GM20000 (cell line): ENCODE measurements at regions not wholly inside any gene's neighbourhood (a gene's known extent, or its start where the extent isn't known, plus 50 kb on each side); places are given as distances from the start of the nearest gene placed in this dataset.

Experiments
- DNase-seq: peaks from one replicate; pipeline ENCODE4 v3.0.0; 2012; ENCODE audit warnings: low spot score
- CTCF ChIP-seq: IDR thresholded peaks from 2 replicates; pipeline ENCODE4 v1.5.1; 2012; ENCODE audit warnings: mild to moderate bottlenecking, control low read depth; ENCODE audit errors: extremely low read depth, missing control alignments

GRCh38 chr15:69664572-69665571 is 212.3 kb downstream of the RPLP1 start:
- no peak for TF ChIP-seq CTCF
- no peak for DNase-seq

- TF ChIP-seq CTCF: no peak
- no peak for DNase-seq
Observed at GRCh38 chr15:69665641-69666111, 213.1 kb downstream of the RPLP1 start.

GRCh38 chr15:69666441-69666882 is 213.8 kb downstream of the RPLP1 start:
- peak; percentile 70 for DNase-seq
- TF ChIP-seq CTCF: no peak

- TF ChIP-seq CTCF: no peak
- peak; percentile 61 for DNase-seq
Observed at GRCh38 chr15:69666921-69667811, 214.5 kb downstream of the RPLP1 start.

GRCh38 chr15:69668039-69668705 is 215.6 kb downstream of the RPLP1 start:
- no peak for TF ChIP-seq CTCF
- no peak for DNase-seq

- peak; percentile 51 for DNase-seq
- TF ChIP-seq CTCF: no peak
Observed at GRCh38 chr15:69668963-69669362, 216.3 kb downstream of the RPLP1 start.
